Endothelial cell of umbilical vein (primary cell): ENCODE measurements at regions not wholly inside any gene's neighbourhood (a gene's known extent, or its start where the extent isn't known, plus 50 kb on each side); places are given as distances from the start of the nearest gene placed in this dataset.

Experiments used
- BruUV-seq: library from RNA; stranded (reverse); fragments of 400-500 nt; replicated peaks from 2 replicates; lab custom pipeline; 2021; lab: Mats Ljungman, UMichigan
- CTCF ChIA-PET: fragments of 300-600, 350-600 bp; sonication (Branson Sonifier 250); formaldehyde crosslinking; loops from one replicate; lab custom pipeline; 2021; ENCODE audit warnings: antibody characterized with exemption, inconsistent platforms; lab: Charles Lee
- POLR2A ChIA-PET: fragments of 300-600, 350-600 bp; sonication (Branson Sonifier 250); formaldehyde crosslinking; loops from one replicate; lab custom pipeline; 2021; ENCODE audit warnings: antibody characterized with exemption, inconsistent platforms; lab: Charles Lee
- DNase-seq: peaks from one replicate; pipeline ENCODE4 v3.0.0-alpha.2; 2011; ENCODE audit warnings: low read depth, low spot score
- FAIRE-seq: peaks from 2 replicates; lab custom pipeline; 2011; peaks lifted over from hg19 to GRCh38; lab: Jason Lieb, UNC
- H2AFZ ChIP-seq: 2 replicates; pipeline ENCODE4 v1.6.0; 2012; ENCODE audit warnings: low read depth, low read length, control low read depth, inconsistent platforms
- H3K27ac ChIP-seq: 2 replicates; pipeline ENCODE4 v1.5.1; 2011; ENCODE audit warnings: low read depth, mild to moderate bottlenecking, control low read depth, low read length, moderate library complexity; ENCODE audit not compliant: insufficient read depth
- H3K27me3 ChIP-seq, 2 experiments: 2 replicates each; pipeline versions ENCODE4 v1.6.0 to v1.6.1; 2011; ENCODE audit warnings: low read length in 2 of 2, mixed read lengths in 1 of 2; ENCODE audit not compliant: control insufficient read depth in 2 of 2, insufficient read depth in 2 of 2
- H3K36me3 ChIP-seq, 2 experiments: 2 replicates in 1 of 2; 3 replicates in 1 of 2; pipeline ENCODE4 v1.5.1; 2011; ENCODE audit warnings: low read length in 2 of 2, mild to moderate bottlenecking in 1 of 2, moderate library complexity in 1 of 2; ENCODE audit not compliant: control insufficient read depth in 2 of 2, insufficient read depth in 2 of 2; ENCODE audit errors: extremely low read depth in 1 of 2
- H3K4me1 ChIP-seq: 3 replicates; pipeline ENCODE4 v1.5.1; 2011; ENCODE audit warnings: mild to moderate bottlenecking, low read length; ENCODE audit not compliant: control insufficient read depth, insufficient read depth; ENCODE audit errors: extremely low read depth
- H3K4me2 ChIP-seq: 2 replicates; pipeline ENCODE4 v1.6.1; 2011; ENCODE audit warnings: low read length, control low read depth, mixed read lengths; ENCODE audit not compliant: insufficient read depth
- H3K4me3 ChIP-seq, 3 experiments: fragments of 200-600 bp in 1 of 3; sonication (generic), shearing (Covaris generic) in 1 of 3; replicated peaks in 1 of 3; 2 replicates each; pipeline ENCODE4 v1.5.1; 2011 to 2016; ENCODE audit warnings: control low read depth in 3 of 3, low read length in 3 of 3, mild to moderate bottlenecking in 2 of 3, inconsistent platforms in 1 of 3, low read depth in 1 of 3, moderate library complexity in 1 of 3; ENCODE audit not compliant: insufficient read depth in 1 of 3
- H3K79me2 ChIP-seq: 2 replicates; pipeline ENCODE4 v1.6.0; 2012; ENCODE audit warnings: low read length, inconsistent platforms; ENCODE audit not compliant: control insufficient read depth, insufficient read depth
- H3K9ac ChIP-seq: replicated peaks from 2 replicates; pipeline ENCODE3; 2011; ENCODE audit warnings: low read length, control low read depth; ENCODE audit not compliant: insufficient read depth; ENCODE audit errors: extremely low read depth
- H3K9me1 ChIP-seq: replicated peaks from 3 replicates; pipeline ENCODE4 v1.6.0; 2011; ENCODE audit warnings: mild to moderate bottlenecking, low read length; ENCODE audit not compliant: control insufficient read depth, insufficient read depth; ENCODE audit errors: extremely low read depth
- H3K9me3 ChIP-seq: replicated peaks from 2 replicates; pipeline ENCODE4 v1.5.1; 2012; ENCODE audit warnings: low read length, inconsistent platforms; ENCODE audit not compliant: control insufficient read depth, insufficient read depth
- H4K20me1 ChIP-seq: replicated peaks from 2 replicates; pipeline ENCODE3; 2011; ENCODE audit warnings: mild to moderate bottlenecking, low read length; ENCODE audit not compliant: control insufficient read depth, insufficient read depth; ENCODE audit errors: extremely low read depth
- EZH2 ChIP-seq: IDR thresholded peaks from 2 replicates; pipeline ENCODE4 v1.6.1; 2012; ENCODE audit warnings: borderline replicate concordance, low read depth, mild to moderate bottlenecking, moderate library complexity, low read length, inconsistent platforms; ENCODE audit not compliant: severe bottlenecking
- FOS ChIP-seq: IDR thresholded peaks from 2 replicates; pipeline ENCODE4 v1.6.1; 2011; ENCODE audit warnings: mild to moderate bottlenecking, low read length, moderate library complexity, borderline replicate concordance; ENCODE audit not compliant: insufficient read depth
- GATA2 ChIP-seq: IDR thresholded peaks from 2 replicates; pipeline ENCODE4 v1.7.0; 2011; ENCODE audit warnings: low read depth, mild to moderate bottlenecking, moderate library complexity, mixed read lengths, low read length; ENCODE audit not compliant: insufficient read length, insufficient read depth
- JUN ChIP-seq: IDR thresholded peaks from 2 replicates; pipeline ENCODE4 v1.6.1; 2011; ENCODE audit warnings: borderline replicate concordance, low read depth; ENCODE audit not compliant: insufficient read length, insufficient read depth
- MYC ChIP-seq: IDR thresholded peaks from one replicate; pipeline ENCODE4 v1.6.1; 2011; ENCODE audit warnings: mild to moderate bottlenecking, low read depth, low read length
- POLR2A ChIP-seq: IDR thresholded peaks from 2 replicates; pipeline ENCODE4 v1.6.1; 2012; ENCODE audit warnings: low read depth, mild to moderate bottlenecking, control low read depth, low read length
- POLR2AphosphoS5 ChIP-seq: IDR thresholded peaks from 2 replicates; pipeline ENCODE4 v1.6.1; 2012; ENCODE audit warnings: low read depth, mild to moderate bottlenecking, control low read depth, low read length, moderate library complexity; ENCODE audit not compliant: insufficient read depth
- dilution Hi-C: fragments of 300-500 bp; cut with MboI; formaldehyde crosslinking; loops from one replicate; pipeline ENCODE4 v1.15.0; 2019; ENCODE audit warnings: low sequenced_read_pairs; ENCODE audit not compliant: extremely low pct_ligation_motif_present
- intact Hi-C: fragments of 100-400 bp; cut with micrococcal nuclease; formaldehyde crosslinking; loops from one replicate; pipeline ENCODE4 v1.10.0; 2022
- TF ChIP-seq, protein P1 (sequence below), 2 donors: IDR thresholded peaks; 1 replicate in 1 of 2; 2 replicates in 1 of 2; pipeline ENCODE4 v1.5.1; 2011; ENCODE audit warnings: low read length in 2 of 2, mild to moderate bottlenecking in 2 of 2, moderate library complexity in 2 of 2, control low read depth in 1 of 2, inconsistent platforms in 1 of 2, low read depth in 1 of 2; ENCODE audit not compliant: insufficient read depth in 1 of 2; ENCODE audit errors: extremely low read depth in 1 of 2
- TF ChIP-seq, protein P2 (sequence below): IDR thresholded peaks from 2 replicates; pipeline ENCODE4 v1.6.1; 2011; ENCODE audit not compliant: insufficient read depth, insufficient read length

DNA sequence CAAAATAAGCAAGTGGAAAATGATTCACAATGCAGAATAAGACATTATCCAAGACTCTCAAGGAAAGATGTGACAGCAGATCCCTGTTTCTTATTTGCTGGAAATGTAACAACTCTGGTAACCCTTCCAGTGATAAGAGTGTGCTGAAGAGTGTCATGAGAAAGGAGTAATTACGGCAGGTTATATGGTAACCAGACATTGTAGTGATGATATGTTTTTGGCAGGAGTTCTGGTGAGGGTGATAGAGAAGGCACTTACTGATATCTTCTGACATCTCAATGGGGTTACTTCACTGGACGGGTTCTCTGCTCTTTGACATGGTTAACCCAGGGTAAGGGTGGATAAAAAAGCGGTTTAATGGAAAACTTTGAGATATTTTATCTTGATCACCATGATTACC, 1270.9 kb downstream of the CDH11 start:
- no peak overlapping the region for H3K4me2 ChIP-seq
- no peak for FAIRE-seq
- H3K4me3 ChIP-seq: no peak overlapping the region
- DNase-seq: no peak
- TF ChIP-seq MYC: no peak
- TF ChIP-seq, protein P1, sequence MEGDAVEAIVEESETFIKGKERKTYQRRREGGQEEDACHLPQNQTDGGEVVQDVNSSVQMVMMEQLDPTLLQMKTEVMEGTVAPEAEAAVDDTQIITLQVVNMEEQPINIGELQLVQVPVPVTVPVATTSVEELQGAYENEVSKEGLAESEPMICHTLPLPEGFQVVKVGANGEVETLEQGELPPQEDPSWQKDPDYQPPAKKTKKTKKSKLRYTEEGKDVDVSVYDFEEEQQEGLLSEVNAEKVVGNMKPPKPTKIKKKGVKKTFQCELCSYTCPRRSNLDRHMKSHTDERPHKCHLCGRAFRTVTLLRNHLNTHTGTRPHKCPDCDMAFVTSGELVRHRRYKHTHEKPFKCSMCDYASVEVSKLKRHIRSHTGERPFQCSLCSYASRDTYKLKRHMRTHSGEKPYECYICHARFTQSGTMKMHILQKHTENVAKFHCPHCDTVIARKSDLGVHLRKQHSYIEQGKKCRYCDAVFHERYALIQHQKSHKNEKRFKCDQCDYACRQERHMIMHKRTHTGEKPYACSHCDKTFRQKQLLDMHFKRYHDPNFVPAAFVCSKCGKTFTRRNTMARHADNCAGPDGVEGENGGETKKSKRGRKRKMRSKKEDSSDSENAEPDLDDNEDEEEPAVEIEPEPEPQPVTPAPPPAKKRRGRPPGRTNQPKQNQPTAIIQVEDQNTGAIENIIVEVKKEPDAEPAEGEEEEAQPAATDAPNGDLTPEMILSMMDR (IDR thresholded peaks at IDR 0.05; ENCODE audit: extremely low read depth in 1 of 2, insufficient read depth in 1 of 2, low read depth in 1 of 2, low read length in 2 of 2): no peak
- TF ChIP-seq GATA2: no peak
- no peak for TF ChIP-seq JUN
- no peak for TF ChIP-seq FOS
- no peak for TF ChIP-seq POLR2A
- no peak for TF ChIP-seq POLR2AphosphoS5
- TF ChIP-seq EZH2: no peak
- TF ChIP-seq, protein P2, sequence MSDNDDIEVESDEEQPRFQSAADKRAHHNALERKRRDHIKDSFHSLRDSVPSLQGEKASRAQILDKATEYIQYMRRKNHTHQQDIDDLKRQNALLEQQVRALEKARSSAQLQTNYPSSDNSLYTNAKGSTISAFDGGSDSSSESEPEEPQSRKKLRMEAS: no peak
- H2AFZ ChIP-seq: no peak overlapping the region
- H4K20me1 ChIP-seq: no peaks in the 10 kb centered on the region
- no TSS peak for BruUV-seq
- peaks cover 2% of the 10 kb centered on the region for H3K9me3 ChIP-seq
- ChIA-PET CTCF (no interaction called here), POLR2A (no interaction called here)
- dilution Hi-C loops (no loop called here), intact Hi-C loops (no loop called here)
- no peaks in the 10 kb centered on the region for H3K79me2 ChIP-seq
- H3K27ac ChIP-seq: no peak overlapping the region
- H3K9me1 ChIP-seq: no peaks in the 10 kb centered on the region
- H3K4me1 ChIP-seq: no peaks in the 10 kb centered on the region
- no peak overlapping the region for H3K9ac ChIP-seq
- H3K36me3 ChIP-seq: no peaks in the 10 kb centered on the region
- H3K27me3 ChIP-seq: no peaks in the 10 kb centered on the region
